IPS-11a (cell line): ENCODE measurements at regions not wholly inside any gene's neighbourhood (a gene's known extent, or its start where the extent isn't known, plus 50 kb on each side); places are given as distances from the start of the nearest gene placed in this dataset.

ENCODE experiments used
- H3K4me3 ChIP-seq: one replicate; pipeline ENCODE4 v1.5.1; 2013; ENCODE audit warnings: low read depth, low read length, control low read depth

DNA sequence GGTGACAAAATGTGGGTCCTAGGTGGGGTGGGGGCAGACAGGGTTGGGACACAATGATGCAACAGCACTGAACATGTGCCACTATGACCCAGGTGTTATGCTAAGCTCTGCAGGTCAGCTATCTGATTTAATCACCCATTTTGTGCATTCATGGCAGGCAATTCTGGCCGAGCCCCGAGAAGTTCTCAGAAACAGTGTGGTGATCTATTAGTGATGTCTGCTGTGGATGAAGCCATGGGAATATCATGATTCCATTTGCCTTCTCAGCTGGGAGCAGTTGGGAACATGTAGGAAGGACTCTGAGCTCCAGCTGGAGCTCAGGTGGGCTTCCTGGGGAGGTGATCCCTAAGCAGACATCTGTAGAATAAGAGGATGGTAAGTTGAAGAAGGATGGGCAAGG lies 194.0 kb upstream of the POU3F1 start:
- H3K4me3 ChIP-seq, result no peak overlapping the region

DNA sequence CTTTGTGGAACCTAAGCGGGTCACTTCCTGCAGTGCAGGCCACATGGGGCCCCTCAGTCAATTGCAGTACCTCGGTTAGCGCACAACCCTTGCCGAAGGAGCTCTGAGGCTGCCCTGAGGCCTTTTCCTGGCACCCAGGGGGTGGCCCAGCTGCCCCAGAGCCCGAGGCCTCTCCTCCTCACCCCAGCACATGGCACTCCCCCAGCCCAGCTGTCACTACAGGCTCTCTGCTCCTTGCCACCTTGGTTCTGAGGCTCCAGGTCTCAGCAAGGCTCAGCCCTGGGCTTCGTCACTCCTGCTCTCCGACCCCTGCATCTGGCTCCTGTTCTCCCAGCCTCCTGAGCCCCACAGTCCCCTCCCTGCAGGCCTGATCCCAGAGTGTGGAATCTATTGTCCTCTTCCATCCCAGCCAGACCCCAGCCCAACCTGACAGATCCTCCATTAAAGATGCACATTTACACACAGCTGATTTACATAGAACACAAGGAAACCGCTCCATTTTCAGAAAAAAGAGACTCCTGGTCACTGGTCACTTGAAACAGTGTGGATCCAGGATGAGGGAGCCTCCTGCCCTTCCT lies 192.8 kb upstream of the POU3F1 start:
- no peak overlapping the region for H3K4me3 ChIP-seq

DNA sequence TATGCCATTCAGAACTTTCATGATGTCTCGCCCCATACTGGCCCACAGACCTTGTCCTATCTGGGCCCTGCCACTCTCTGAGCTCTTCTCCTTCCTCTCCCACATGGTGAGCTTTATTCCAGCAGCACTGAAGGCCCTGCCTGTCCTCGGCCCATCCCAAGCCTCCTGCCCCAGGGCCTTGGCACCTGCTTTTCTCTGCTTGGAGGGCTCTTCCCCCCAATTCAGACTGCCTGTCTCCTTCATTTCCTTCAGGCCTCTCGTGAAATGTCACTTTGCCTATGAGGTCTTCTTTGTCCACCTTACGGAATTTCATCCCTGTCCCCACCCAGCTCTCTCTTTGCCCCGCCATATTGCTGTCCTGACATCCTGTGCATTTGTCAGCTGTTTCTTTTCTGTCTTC lies 191.7 kb upstream of the POU3F1 start:
- H3K4me3 ChIP-seq, result no peak overlapping the region

DNA sequence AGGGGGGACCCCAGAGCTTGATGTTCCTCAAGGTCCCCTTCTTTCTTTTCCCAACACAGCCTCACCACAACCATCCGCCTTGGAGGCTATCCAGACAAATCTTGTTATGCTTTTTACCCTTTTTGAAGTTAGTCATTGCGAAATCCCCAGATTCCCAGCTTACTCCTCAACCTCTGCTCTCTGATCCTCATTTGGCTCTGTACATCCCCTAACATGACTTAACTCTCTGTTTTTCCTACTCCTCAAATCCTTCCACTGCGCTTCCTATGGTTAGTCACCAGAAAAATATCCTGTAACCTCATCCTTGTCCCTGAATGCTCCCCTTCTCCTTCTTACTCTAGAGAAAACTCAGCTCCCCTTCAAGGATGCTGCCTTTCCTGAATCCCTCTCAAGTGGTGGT lies 189.1 kb upstream of the POU3F1 start:
- no peak overlapping the region for H3K4me3 ChIP-seq

DNA sequence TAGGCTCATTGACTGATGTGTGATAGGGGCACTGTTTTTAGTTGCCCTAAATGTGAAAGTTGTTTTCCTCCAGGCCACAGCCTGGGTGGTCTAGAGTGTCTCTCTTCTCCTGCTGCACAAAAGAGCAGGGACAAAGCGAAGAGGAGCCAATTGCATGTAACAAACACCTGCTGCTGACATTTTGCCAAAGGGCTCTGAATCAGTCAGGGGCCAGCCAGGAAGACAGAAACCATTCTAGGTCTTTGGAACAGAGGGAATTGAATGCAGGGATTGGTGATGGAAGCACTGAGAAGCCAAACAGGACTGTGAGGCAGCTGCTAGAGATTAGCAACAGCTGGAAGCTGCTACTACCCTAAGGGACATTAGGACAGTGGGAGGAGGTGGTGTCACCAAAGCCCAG lies 185.3 kb upstream of the POU3F1 start:
- H3K4me3 ChIP-seq, result no peak overlapping the region

DNA sequence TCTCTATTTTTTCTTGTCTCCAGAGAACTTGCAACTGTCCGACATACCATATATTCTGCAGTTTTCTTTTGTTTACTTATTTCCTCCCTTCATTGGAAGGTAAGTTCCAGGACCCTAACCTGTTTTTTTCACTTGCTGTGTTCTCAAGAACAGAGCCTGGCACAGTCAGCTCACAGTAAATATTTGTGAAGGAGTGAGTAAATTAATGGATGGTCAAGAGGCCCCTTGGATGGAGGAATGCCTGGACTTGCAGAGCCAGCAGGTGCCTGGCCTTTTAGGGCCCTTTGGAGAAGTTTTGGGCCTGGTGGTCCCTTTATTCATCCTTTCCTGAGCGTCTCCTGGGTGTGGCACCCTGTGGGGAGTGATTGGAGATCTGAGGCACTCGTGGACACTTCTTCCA lies 182.1 kb upstream of the POU3F1 start:
- H3K4me3 ChIP-seq, result no peak overlapping the region

DNA sequence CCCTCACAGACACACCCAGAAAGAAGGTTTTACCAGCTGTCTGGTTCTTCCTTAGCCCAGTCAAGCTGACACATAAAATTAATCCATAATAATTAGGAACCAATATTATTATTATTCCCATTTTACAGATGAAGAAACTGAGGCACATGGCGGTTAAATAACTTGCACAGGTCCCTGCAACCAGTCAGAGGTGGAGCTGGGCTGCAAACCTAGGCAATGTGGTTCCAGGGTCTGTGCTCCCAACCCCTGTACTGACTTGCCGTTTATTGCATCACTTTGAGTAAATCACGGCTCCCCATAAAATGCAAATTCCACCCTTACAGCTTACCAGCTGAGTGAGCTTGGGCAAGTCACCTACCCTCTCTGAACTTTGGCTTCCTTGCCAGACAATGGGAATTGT lies 179.2 kb upstream of the POU3F1 start:
- H3K4me3 ChIP-seq, result no peak overlapping the region

DNA sequence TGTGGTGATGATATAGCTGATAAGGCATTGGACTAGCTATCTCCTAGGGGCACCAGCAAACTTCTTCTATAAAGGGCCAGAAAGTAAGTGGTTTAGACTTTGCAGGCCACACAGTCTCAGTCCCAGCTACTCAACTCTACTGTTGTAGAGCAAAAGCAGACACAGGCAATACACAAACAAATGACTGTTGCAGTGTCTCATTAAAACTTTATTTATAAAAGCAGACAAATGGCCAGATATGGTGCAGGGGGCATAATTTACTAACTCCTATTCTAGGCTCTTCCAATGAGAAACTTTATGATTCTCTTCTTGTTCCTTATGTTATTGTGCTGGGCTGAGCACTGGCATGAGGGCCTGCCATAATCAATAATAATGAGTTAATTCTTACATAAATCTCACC lies 176.8 kb upstream of the POU3F1 start:
- no peak overlapping the region for H3K4me3 ChIP-seq

DNA sequence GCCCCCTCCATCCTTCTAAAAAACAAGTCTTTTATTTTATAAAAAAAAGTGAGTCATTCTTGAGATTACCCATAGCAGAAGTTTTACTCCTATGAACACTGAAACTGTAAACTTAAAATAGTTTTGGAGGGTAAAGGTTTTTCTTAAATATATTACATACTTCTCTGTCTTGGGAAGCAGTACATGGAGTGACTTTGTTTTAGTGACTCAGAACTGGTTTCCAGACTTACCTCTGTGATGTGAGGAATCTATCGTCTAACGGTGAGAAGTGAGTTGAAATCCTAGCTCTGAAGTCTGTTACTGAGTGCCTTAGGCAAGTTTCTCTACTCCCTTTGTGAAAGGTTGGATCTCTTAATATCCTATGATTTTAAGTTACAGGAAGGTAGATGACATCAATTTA lies 176.3 kb upstream of the POU3F1 start:
- H3K4me3 ChIP-seq, result no peak overlapping the region

DNA sequence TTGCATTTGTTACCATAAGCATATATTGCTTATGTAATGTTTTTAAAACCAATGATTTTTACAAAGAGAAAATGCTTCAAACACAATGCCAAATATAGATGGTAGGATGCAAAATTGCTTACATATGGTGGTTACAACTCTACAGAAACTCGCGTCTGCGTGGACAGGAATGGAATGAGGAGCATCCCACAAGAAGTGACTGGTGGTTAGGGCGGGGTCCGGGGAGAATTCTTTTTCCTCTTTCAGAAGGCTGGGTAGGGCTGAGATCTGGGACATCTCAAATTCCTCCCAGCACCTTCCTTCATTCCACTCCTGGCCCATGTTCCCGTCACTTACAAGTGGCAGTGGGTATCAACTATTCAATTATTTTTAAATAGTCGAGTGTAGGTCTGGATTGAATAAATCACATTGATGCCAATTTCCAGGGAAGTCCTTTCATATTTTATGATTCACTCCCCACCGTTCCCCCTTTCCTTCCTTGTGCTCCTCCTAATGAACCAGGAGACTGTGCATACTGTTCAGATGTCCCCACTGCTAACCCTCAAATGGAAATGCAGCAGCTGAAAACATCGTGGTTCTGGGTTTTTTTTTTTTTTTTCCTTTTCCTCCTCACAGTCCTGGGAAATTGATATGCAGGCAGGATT lies 174.5 kb upstream of the POU3F1 start:
- no peak overlapping the region for H3K4me3 ChIP-seq

DNA sequence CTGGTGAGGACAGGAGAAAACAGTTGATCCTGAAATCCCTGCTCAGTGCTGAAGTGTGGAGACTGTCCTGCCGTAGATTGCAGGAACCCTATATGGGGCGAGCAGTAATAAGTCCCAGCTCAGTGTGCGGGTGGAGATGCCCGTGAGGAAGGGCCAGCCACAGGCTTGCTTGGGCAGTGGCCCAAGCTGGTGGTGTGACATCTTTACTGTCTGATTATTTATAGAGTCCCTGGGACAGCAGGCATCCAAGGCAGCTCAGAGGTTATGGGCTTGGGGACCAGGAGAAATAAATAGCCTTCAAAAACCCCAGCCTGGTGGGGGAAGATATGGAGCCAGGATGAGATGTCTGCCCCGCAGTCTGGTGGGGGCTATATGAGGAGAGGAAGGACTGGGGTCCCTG lies 170.7 kb upstream of the POU3F1 start:
- H3K4me3 ChIP-seq, result no peak overlapping the region

DNA sequence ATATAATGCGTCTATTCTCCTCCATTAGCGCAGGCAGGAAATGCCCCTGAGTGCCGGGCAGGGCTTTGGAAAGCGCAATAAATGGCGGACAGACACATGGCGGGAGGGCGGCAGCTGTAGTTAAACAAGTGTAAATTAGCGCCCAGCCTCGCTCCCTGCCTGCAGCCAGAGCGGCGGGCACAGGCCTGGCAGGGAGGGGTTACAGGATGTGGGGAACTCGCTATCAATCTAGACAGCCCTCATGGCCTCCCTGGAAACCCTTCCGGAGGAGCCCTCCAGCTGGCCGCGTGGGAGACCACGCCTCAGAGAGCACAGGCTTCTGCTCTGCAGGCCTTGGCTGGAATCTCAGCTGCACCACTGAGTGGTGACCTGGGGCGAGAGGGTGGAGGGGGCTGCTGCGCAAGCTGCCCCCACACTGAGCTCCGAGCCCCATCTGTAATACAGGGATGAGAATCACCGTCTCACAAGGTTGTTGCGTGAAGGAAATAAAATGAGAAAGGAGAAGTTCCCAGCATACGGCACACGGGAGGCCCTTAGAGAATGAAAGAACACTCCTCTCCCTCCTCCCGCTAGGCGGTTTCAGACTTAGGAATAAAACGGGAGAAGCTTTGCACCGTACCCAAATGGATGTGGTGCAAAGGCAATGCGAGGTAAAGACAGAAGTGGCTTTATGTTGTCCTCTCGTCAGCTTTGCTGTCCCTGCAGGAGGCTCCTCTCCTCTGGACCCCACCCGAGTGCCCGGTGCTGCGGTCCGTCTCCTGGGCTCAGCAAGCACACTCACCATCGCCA lies 167.2 kb upstream of the POU3F1 start:
- no peak overlapping the region for H3K4me3 ChIP-seq

DNA sequence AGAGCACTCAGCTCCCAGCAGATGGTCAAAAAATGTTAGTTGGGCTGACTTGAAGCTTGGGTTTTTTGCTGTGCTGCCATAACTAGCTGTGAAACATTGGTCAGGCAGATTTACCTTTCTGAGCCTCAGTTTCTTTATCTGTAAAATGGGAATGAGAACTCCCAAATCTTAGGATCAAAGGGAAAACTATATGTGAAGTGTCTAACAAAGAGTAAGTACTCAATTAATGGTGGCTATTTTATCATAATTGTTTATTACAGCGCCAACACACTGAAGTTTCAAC lies 164.2 kb upstream of the POU3F1 start:
- H3K4me3 ChIP-seq, result no peak overlapping the region

DNA sequence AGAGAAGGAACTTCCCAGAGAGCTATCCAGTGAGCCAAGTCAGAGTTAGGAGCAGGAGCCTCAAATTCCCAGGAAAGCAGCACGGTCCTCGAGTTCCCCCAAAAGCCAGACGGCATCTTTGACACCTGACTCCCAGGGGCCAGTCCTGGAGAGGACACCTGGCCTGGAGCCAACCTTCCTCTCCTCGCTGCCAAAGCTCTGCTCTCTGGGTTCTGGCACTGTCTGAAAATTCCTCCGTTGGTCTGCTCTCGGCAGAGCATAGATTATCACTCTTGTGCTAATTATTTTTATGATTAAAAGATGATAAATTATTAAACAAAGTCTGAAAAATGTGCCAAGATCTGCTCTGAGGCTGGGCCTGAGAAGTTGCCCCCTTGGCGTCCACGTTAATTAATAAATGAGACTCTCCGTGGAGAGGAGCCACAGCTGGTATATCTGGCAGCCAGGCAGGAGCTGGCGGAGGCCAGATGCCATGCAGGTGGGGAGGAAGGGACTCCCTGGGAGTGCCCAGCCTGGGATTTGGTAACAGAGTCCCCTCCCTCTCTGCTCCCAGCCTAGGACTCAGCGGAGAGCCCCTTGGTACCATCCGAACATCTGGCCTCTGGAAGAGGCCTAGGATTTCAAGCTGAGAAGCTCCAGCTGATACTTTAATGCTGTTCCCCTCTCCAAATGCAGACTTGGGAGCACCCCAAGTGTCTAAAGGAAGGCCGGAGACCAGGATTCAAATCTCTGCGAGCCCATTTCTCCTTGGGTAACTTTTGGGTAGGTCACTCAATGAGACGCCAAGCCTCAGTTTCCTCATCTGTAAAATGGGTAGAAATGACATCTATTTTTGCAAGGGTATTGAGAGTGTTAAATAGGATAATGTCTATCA lies 163.7 kb upstream of the POU3F1 start:
- no peak overlapping the region for H3K4me3 ChIP-seq

DNA sequence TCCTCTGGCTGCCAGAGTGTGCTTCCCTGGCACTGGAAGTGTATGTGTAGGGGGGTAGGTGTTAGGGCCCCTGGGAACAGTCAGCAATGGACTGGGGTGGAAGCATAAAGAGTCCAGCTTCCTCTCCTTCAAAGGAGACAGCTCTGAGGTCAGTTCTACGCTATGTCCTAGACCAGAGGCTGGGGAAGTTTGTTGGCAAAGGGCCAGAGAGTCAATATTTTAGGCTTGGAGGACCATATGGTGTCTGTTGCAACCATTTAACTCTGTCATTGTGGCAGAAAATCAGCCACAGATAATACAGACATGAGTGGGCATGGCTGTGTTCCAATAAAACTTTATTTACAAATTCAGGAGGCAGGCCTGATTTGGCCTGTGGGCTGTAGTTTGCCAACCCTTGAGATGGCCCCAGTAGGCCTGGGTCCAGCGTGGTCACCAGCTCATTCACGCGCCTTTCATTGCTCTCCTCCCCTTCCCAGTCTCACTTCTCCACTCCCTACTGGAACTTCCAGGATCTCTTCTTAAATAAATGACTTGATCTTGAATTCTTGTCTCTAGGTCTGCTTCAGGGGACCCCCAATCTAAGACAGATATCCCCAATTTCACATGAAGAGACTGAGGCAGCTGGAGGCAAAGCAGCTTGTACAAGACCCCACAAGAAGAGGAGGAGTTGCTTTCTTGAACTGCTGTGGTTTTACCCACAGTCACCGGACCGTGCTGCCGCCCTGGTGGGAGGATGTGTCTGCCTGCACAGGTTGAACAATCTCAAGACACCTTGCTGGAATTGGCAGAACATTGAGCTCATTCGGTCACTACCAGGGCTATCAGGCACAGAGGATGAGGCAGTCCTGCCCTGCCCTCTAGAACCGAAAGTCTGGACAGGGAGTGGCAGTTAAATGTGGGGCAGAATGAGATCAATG lies 162.4 kb upstream of the POU3F1 start:
- no peak overlapping the region for H3K4me3 ChIP-seq

DNA sequence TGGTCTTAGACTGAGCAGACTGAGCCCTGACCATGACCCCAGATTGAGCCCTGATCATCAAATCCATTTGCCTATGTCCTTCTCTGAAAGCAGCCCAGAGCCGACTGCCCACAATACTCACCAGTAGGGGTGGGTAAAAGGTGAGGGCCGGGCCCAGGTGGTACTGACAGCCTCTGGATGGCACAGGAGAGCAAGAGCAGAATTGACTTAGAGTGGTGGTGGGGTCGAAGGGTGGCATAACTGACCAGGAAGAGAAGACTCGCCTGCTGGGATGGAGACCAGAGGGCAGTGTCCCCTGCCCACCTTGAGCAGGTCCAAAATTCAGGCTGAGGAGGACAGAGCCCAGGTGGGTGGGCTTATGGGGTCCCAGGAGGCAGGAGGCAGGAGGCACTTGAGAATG lies 161.3 kb upstream of the POU3F1 start:
- H3K4me3 ChIP-seq, result no peak overlapping the region

DNA sequence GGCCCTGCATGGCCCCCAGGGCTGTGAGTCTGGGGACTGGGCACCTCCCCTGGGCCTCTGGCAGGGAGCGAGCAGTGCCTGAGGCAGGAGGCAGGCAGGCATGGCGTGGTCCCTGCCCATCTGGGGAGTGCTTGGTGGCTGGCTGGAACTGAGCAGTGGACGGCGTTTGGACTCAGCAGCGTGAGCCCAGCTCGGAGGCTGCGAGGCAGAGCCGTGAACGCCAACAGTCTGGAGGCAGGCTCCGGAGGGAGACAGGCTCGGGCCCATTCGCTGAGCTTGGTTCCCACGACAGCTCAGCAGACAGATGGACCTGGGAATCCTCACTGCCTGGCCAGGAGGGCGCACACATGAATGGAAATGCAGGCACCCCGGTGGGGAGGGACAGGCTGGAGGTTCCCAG lies 160.7 kb upstream of the POU3F1 start:
- no peak overlapping the region for H3K4me3 ChIP-seq

DNA sequence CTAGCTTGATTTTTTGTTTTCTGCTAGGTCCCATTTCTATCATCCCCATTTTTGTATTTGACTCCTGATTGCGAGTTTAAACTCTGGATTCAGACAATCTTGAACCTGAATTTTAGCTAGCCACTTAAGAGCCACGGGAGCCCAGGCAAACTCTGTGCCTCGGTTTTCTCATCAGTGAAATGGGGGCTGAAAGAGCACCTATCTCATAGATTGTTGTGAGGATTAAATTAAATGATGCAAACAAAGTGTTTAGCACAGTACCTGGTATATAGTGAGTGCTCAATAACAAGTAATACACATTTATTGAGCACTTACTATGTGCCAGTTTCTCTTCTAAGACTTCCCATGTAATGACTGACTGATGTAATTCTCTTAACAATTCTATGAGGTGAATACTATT lies 158.1 kb upstream of the POU3F1 start:
- no peak overlapping the region for H3K4me3 ChIP-seq

DNA sequence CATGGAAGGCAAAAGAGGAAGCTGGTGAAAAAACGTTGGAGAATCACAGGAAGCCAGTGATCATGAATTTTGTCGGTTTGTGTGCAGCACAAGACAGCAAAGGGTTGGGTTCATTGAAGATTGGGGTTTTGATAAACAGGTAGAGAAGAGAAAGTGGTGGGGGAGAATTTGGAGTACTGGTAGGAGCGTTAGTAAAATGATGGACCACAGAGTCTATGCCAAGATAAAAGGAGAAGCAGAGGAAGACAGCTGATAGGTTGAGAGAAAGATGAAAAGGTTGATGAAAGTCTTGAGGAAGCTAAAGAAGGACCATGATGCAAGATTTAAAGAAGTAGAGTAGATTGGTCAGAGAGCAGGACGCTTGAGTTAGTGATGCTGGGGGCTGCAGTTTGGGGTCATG lies 156.8 kb upstream of the POU3F1 start:
- H3K4me3 ChIP-seq, result no peak overlapping the region

DNA sequence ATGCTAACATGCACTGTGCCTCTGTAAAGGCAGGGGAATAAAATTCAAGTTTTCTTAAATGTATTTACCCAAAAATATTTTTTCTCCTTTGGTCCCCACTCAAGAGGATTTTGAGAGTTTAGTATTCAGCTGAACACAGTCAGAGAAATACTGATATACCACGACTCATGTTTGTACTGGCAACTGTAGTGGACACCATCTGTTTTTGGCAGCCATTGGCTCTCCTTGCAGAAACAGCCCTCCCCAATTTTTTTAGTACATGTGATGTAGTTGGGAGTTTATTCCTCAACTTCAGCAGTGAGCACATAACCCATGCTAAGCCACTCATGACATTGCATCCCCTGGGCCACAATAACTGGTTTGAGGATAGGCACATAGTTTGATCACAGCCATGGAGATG lies 154.8 kb upstream of the POU3F1 start:
- no peak overlapping the region for H3K4me3 ChIP-seq

DNA sequence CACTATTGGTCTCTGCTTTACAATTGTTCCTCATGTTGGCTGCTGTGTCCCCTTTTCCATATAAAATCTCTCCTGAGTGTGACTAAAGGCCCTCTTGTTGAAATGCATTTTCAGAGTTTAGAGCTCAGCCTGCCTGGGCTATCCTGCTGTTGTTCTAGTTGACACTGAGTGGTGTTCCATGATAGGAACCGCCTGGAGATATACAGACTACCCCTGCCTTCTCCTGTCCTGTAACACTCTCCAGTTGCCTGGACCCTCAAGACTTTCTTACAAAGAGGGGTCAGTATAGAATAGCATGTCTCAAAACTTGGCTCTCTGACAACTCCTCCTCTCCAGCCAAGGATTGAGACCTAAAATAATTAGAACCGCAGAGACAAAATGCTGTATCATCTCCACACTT lies 152.0 kb upstream of the POU3F1 start:
- H3K4me3 ChIP-seq, result no peak overlapping the region
